ENCODE measurements at regions not wholly inside any gene's neighbourhood (a gene's known extent, or its start where the extent isn't known, plus 50 kb on each side); places are given as distances from the start of the nearest gene placed in this dataset.

- DNase-seq (ENCODE audit: low read depth in 1 of 2, low spot score in 1 of 2): no peak
- TF ChIP-seq JUND (IDR thresholded peaks at IDR 0.05; ENCODE audit: low read depth): no peak
- in situ Hi-C loops (cut with HindIII; ENCODE audit: low pct_unique_long_range_greater_than_20kb, low sequenced_read_pairs): no loop called here
Observed at GRCh38 chr18:73717570-73717969, 430.1 kb downstream of the FBXO15 start.

GRCh38 chr18:73715210-73715670 is 432.4 kb downstream of the FBXO15 start:
- in situ Hi-C loops (cut with HindIII; ENCODE audit: low pct_unique_long_range_greater_than_20kb, low sequenced_read_pairs): no loop called here
- no peak for TF ChIP-seq JUND (IDR thresholded peaks at IDR 0.05; ENCODE audit: low read depth)
- no peak for DNase-seq (ENCODE audit: low read depth in 1 of 2, low spot score in 1 of 2)

- TF ChIP-seq JUND (IDR thresholded peaks at IDR 0.05; ENCODE audit: low read depth): no peak
- in situ Hi-C loops (cut with HindIII; ENCODE audit: low pct_unique_long_range_greater_than_20kb, low sequenced_read_pairs): no loop called here
- DNase-seq (ENCODE audit: low read depth in 1 of 2, low spot score in 1 of 2): no peak
Observed at GRCh38 chr18:73714466-73714865, 433.2 kb downstream of the FBXO15 start.

GRCh38 chr18:73711256-73711655 is 436.4 kb downstream of the FBXO15 start:
- no peak for TF ChIP-seq JUND (IDR thresholded peaks at IDR 0.05; ENCODE audit: low read depth)
- in situ Hi-C loops (cut with HindIII; ENCODE audit: low pct_unique_long_range_greater_than_20kb, low sequenced_read_pairs): no loop called here
- DNase-seq (ENCODE audit: low read depth in 1 of 2, low spot score in 1 of 2): no peak

GRCh38 chr18:73708591-73708990 is 439.0 kb downstream of the FBXO15 start:
- in situ Hi-C loops (cut with HindIII; ENCODE audit: low pct_unique_long_range_greater_than_20kb, low sequenced_read_pairs): no loop called here
- TF ChIP-seq JUND (IDR thresholded peaks at IDR 0.05; ENCODE audit: low read depth): no peak

DNA sequence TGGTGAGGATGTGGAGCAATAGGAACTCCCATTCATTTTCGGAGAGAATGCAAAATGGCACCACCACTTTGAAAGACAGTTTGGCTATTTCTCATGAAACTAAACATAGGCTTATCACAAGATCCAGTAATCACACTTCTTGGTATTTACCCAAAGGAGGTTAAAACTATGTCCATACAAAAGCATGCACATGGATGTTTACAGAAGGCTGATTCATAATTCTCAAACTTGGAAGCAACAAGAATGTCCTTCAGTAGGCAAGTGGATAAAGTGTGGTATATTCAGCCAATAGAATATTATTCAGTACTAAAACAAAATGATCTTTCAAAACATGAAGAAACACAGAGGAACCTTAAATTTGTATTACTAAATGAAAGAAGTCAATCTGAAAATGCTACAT is 440.6 kb downstream of the FBXO15 start:
- TF ChIP-seq JUND (IDR thresholded peaks at IDR 0.05; ENCODE audit: low read depth): no peak
- in situ Hi-C loops (cut with HindIII; ENCODE audit: low pct_unique_long_range_greater_than_20kb, low sequenced_read_pairs): no loop called here
- DNase-seq (ENCODE audit: low read depth in 1 of 2, low spot score in 1 of 2): no peak

More at GRCh38 chr18:73708591-73708990, 439.0 kb downstream of the FBXO15 start:
- DNase-seq (ENCODE audit: low read depth in 1 of 2, low spot score in 1 of 2): no peak

DNA sequence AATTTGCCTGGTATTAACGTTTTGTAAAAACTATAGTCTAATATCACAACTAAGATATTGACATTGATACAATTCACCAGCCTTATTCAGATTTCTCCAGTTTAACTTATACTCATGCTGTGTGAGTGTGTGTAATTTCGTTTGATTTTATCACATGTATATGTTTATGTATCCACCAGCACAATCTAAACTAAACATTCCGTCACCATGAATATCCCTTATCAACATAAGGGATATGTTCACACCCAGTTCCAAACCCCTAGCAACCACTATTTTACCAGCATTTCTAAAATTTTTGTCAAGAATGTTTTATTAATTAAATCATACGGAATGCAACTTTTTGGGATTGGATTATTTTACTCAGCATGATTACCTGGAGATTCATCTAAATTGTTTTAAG is 450.3 kb downstream of the FBXO15 start:
- TF ChIP-seq JUND (IDR thresholded peaks at IDR 0.05; ENCODE audit: low read depth): no peak
- DNase-seq (ENCODE audit: low read depth in 1 of 2, low spot score in 1 of 2): no peak
- in situ Hi-C loops (cut with HindIII; ENCODE audit: low pct_unique_long_range_greater_than_20kb, low sequenced_read_pairs): no loop called here

- in situ Hi-C loops (cut with HindIII; ENCODE audit: low pct_unique_long_range_greater_than_20kb, low sequenced_read_pairs): no loop called here
- no peak for TF ChIP-seq JUND (IDR thresholded peaks at IDR 0.05; ENCODE audit: low read depth)
- DNase-seq (ENCODE audit: low read depth in 1 of 2, low spot score in 1 of 2): no peak
Observed at GRCh38 chr18:73696698-73697097, 450.9 kb downstream of the FBXO15 start.

DNA sequence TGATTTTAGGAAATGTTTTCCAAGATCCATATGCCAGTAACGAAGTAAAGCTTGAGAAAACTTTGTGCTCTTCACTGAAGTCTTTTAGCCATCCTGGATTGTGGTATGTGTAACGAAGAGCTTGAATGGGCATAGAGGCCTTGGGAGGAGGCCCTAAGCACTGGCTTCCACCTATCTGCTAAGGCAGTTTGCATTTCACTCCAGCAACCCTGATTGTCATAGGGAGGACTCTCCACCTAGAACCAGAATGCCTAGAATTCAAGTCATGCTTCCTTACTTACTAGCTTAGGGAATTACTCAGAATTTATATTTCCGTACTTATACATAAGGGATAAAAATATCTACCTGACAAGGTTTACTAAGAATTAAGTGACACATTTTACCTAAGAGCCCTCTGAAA is 451.5 kb downstream of the FBXO15 start:
- in situ Hi-C loops (cut with HindIII; ENCODE audit: low pct_unique_long_range_greater_than_20kb, low sequenced_read_pairs): no loop called here
- no peak for DNase-seq (ENCODE audit: low read depth in 1 of 2, low spot score in 1 of 2)
- TF ChIP-seq JUND (IDR thresholded peaks at IDR 0.05; ENCODE audit: low read depth): no peak

- in situ Hi-C loops (cut with HindIII; ENCODE audit: low pct_unique_long_range_greater_than_20kb, low sequenced_read_pairs): no loop called here
- no peak for DNase-seq (ENCODE audit: low read depth in 1 of 2, low spot score in 1 of 2)
- TF ChIP-seq JUND (IDR thresholded peaks at IDR 0.05; ENCODE audit: low read depth): no peak
Observed at GRCh38 chr18:73693091-73693490, 454.5 kb downstream of the FBXO15 start.

DNA sequence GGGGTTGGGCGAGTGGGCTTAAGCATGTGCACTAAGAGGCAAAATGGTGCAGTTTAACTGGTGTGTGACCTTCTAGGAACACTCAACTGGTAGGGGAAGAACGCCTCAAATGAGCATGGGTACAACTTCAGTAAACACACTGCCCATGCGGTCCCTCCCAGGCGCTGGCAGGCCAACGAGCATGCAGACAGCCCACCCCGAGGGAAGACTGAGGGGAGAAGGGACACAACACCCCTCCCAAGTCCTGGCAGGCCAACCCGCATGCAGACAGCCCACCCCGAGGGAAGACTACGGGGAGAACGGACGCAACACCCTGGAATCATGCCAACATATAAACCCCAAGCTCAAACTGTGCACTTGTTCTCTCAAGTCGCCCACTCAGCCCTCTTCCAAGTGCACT is 456.0 kb downstream of the FBXO15 start:
- TF ChIP-seq JUND (IDR thresholded peaks at IDR 0.05; ENCODE audit: low read depth): no peak
- in situ Hi-C loops (cut with HindIII; ENCODE audit: low pct_unique_long_range_greater_than_20kb, low sequenced_read_pairs): no loop called here
- DNase-seq (ENCODE audit: low read depth in 1 of 2, low spot score in 1 of 2): no peak

DNA sequence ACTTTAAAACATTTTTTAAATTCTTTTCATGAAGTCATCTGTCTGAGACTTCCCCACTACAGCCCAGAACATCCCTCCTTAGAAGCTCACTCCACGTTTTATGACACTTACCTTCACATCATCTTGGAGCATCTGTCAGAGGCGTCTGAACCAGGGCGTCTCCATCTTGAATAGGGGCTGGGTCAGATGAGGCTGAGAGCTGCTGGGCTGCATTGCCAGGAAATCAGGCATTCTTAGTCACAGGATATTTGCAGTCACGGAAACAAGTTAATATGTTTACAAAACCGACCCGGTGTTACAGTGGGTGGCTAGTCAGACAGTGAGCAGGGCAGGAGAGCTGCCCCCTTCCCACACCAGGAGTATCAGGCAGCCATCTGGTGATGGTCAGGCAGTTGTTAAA is 456.5 kb downstream of the FBXO15 start:
- no peak for TF ChIP-seq JUND (IDR thresholded peaks at IDR 0.05; ENCODE audit: low read depth)
- in situ Hi-C loops (cut with HindIII; ENCODE audit: low pct_unique_long_range_greater_than_20kb, low sequenced_read_pairs): no loop called here
- no peak for DNase-seq (ENCODE audit: low read depth in 1 of 2, low spot score in 1 of 2)

GRCh38 chr18:73690222-73690621 is 457.4 kb downstream of the FBXO15 start:
- in situ Hi-C loops (cut with HindIII; ENCODE audit: low pct_unique_long_range_greater_than_20kb, low sequenced_read_pairs): no loop called here
- no peak for DNase-seq (ENCODE audit: low read depth in 1 of 2, low spot score in 1 of 2)
- no peak for TF ChIP-seq JUND (IDR thresholded peaks at IDR 0.05; ENCODE audit: low read depth)

- in situ Hi-C loops (cut with HindIII; ENCODE audit: low pct_unique_long_range_greater_than_20kb, low sequenced_read_pairs): no loop called here
- TF ChIP-seq JUND (IDR thresholded peaks at IDR 0.05; ENCODE audit: low read depth): no peak
- DNase-seq (ENCODE audit: low read depth in 1 of 2, low spot score in 1 of 2): no peak
Observed at GRCh38 chr18:73688851-73689711, 458.6 kb downstream of the FBXO15 start.

All from T47D (cell line).